ENCODE measurements at regions not wholly inside any gene's neighbourhood (a gene's known extent, or its start where the extent isn't known, plus 50 kb on each side); places are given as distances from the start of the nearest gene placed in this dataset.

- no peak for TF ChIP-seq CTCF (IDR thresholded peaks at IDR 0.05; ENCODE audit: low read depth, low read length)
- Histone ChIP-seq H3K9me3 (ENCODE audit: severe bottlenecking) (peaks cover 3% of the 10 kb centered on the region), H3K36me3 (no peaks in the 10 kb centered on the region), H3K27me3 (ENCODE audit: insufficient read depth, low read depth, severe bottlenecking) (no peaks in the 10 kb centered on the region), H3K27ac (no peak overlapping the region), H3K4me3 (ENCODE audit: low read depth, low read length) (no peak overlapping the region)
- no peak for DNase-seq
These were observed 228.7 kb downstream of the SOX9 start for GRCh38 chr17:72349491-72349995.

GRCh38 chr17:72350073-72350472 is 229.3 kb downstream of the SOX9 start:
- Histone ChIP-seq H3K27me3 (ENCODE audit: insufficient read depth, low read depth, severe bottlenecking) (no peaks in the 10 kb centered on the region), H3K4me3 (ENCODE audit: low read depth, low read length) (no peak overlapping the region), H3K9me3 (ENCODE audit: severe bottlenecking) (peaks cover 3% of the 10 kb centered on the region), H3K27ac (no peak overlapping the region), H3K36me3 (no peaks in the 10 kb centered on the region)
- TF ChIP-seq CTCF (IDR thresholded peaks at IDR 0.05; ENCODE audit: low read depth, low read length) = no peak
- DNase-seq = no peak

GRCh38 chr17:72351365-72351764 is 230.5 kb downstream of the SOX9 start:
- H3K36me3 ChIP-seq = no peaks in the 10 kb centered on the region
- TF ChIP-seq CTCF (IDR thresholded peaks at IDR 0.05; ENCODE audit: low read depth, low read length) = no peak

GRCh38 chr17:72351884-72352346 is 231.1 kb downstream of the SOX9 start:
- no peak for DNase-seq
- no peaks in the 10 kb centered on the region for H3K27me3 ChIP-seq (ENCODE audit: insufficient read depth, low read depth, severe bottlenecking)
- H3K9me3 ChIP-seq (ENCODE audit: severe bottlenecking) = peaks cover 3% of the 10 kb centered on the region
- H3K36me3 ChIP-seq = no peaks in the 10 kb centered on the region
- TF ChIP-seq CTCF (IDR thresholded peaks at IDR 0.05; ENCODE audit: low read depth, low read length) = 0 out of 2 replicates have a peak, but pooled peaks have one; percentile 3
- no peak overlapping the region for H3K27ac ChIP-seq
- H3K4me3 ChIP-seq (ENCODE audit: low read depth, low read length) = no peak overlapping the region

More at GRCh38 chr17:72351365-72351764, 230.5 kb downstream of the SOX9 start:
- no peaks in the 10 kb centered on the region for H3K27me3 ChIP-seq (ENCODE audit: insufficient read depth, low read depth, severe bottlenecking)
- peaks cover 3% of the 10 kb centered on the region for H3K9me3 ChIP-seq (ENCODE audit: severe bottlenecking)
- no peak overlapping the region for H3K4me3 ChIP-seq (ENCODE audit: low read depth, low read length)
- H3K27ac ChIP-seq = no peak overlapping the region
- DNase-seq = no peak

GRCh38 chr17:72353502-72353901 is 232.7 kb downstream of the SOX9 start:
- DNase-seq = no peak
- Histone ChIP-seq H3K27ac (no peak overlapping the region), H3K36me3 (no peaks in the 10 kb centered on the region), H3K27me3 (ENCODE audit: insufficient read depth, low read depth, severe bottlenecking) (no peaks in the 10 kb centered on the region), H3K4me3 (ENCODE audit: low read depth, low read length) (no peak overlapping the region), H3K9me3 (ENCODE audit: severe bottlenecking) (peaks cover 3% of the 10 kb centered on the region)
- no peak for TF ChIP-seq CTCF (IDR thresholded peaks at IDR 0.05; ENCODE audit: low read depth, low read length)

GRCh38 chr17:72354071-72354470 is 233.3 kb downstream of the SOX9 start:
- no peak overlapping the region for H3K27ac ChIP-seq
- peaks cover 3% of the 10 kb centered on the region for H3K9me3 ChIP-seq (ENCODE audit: severe bottlenecking)
- H3K27me3 ChIP-seq (ENCODE audit: insufficient read depth, low read depth, severe bottlenecking) = no peaks in the 10 kb centered on the region
- H3K4me3 ChIP-seq (ENCODE audit: low read depth, low read length) = no peak overlapping the region
- no peak for TF ChIP-seq CTCF (IDR thresholded peaks at IDR 0.05; ENCODE audit: low read depth, low read length)
- no peak for DNase-seq
- no peaks in the 10 kb centered on the region for H3K36me3 ChIP-seq

Data from WERI-Rb-1 (cell line).